ENCODE measurements at regions not wholly inside any gene's neighbourhood (a gene's known extent, or its start where the extent isn't known, plus 50 kb on each side); places are given as distances from the start of the nearest gene placed in this dataset.
"Not testable (repeated sequence)": the region's sequence is repeated elsewhere in the genome, so short reads cannot be mapped to it uniquely, and the experiment has no call there.

GRCh38 chr1:234893725-234894630, 234.7 kb downstream of the TOMM20 start:
- Histone ChIP-seq H3K4me3 (ENCODE audit: low read depth, low read length) (no peak overlapping the region), H3K27me3 (ENCODE audit: control insufficient read depth, insufficient read depth, low read length) (no peaks in the 10 kb centered on the region), H3K36me3 (ENCODE audit: control insufficient read depth, insufficient read depth, low read length) (no peaks in the 10 kb centered on the region)
- ChIA-PET CTCF (interaction anchor here (0.8 kb wide), 1 partner anchor 25 kb away, joined by 3 read pairs; no protein-coding TSS in a partner anchor), POLR2A (no interaction called here)
- no peak for DNase-seq (ENCODE audit: low read depth)
- TF ChIP-seq CTCF (IDR thresholded peaks at IDR 0.05; ENCODE audit: insufficient read depth, low read depth, low read length) = no peak

GRCh38 chr1:234893359-234893724, 235.3 kb downstream of the TOMM20 start:
- DNase-seq (ENCODE audit: low read depth) = no peak
- POLR2A ChIA-PET = no interaction called here
- Histone ChIP-seq H3K27me3 (ENCODE audit: control insufficient read depth, insufficient read depth, low read length) (no peaks in the 10 kb centered on the region), H3K36me3 (ENCODE audit: control insufficient read depth, insufficient read depth, low read length) (no peaks in the 10 kb centered on the region), H3K4me3 (ENCODE audit: low read depth, low read length) (no peak overlapping the region)
- CTCF ChIA-PET = no interaction called here
- TF ChIP-seq CTCF (IDR thresholded peaks at IDR 0.05; ENCODE audit: insufficient read depth, low read depth, low read length) = no peak

GRCh38 chr1:234892642-234893041, 236.0 kb downstream of the TOMM20 start:
- CTCF ChIA-PET = no interaction called here
- POLR2A ChIA-PET = no interaction called here

GRCh38 chr1:234891427-234891826, 237.2 kb downstream of the TOMM20 start:
- no peak for TF ChIP-seq CTCF (IDR thresholded peaks at IDR 0.05; ENCODE audit: insufficient read depth, low read depth, low read length)
- Histone ChIP-seq H3K4me3 (ENCODE audit: low read depth, low read length) (no peak overlapping the region), H3K36me3 (ENCODE audit: control insufficient read depth, insufficient read depth, low read length) (no peaks in the 10 kb centered on the region), H3K27me3 (ENCODE audit: control insufficient read depth, insufficient read depth, low read length) (no peaks in the 10 kb centered on the region)
- ChIA-PET POLR2A (no interaction called here), CTCF (interaction anchor here (0.5 to 0.9 kb wide), 3 partner anchors 16 to 357 kb away, joined by 3 to 4 read pairs (median 3); no protein-coding TSS in a partner anchor)
- no peak for DNase-seq (ENCODE audit: low read depth)

More at GRCh38 chr1:234892642-234893041, 236.0 kb downstream of the TOMM20 start:
- H3K4me3 ChIP-seq (ENCODE audit: low read depth, low read length) = no peak overlapping the region
- no peaks in the 10 kb centered on the region for H3K36me3 ChIP-seq (ENCODE audit: control insufficient read depth, insufficient read depth, low read length)
- no peak for TF ChIP-seq CTCF (IDR thresholded peaks at IDR 0.05; ENCODE audit: insufficient read depth, low read depth, low read length)
- no peak for DNase-seq (ENCODE audit: low read depth)
- no peaks in the 10 kb centered on the region for H3K27me3 ChIP-seq (ENCODE audit: control insufficient read depth, insufficient read depth, low read length)

GRCh38 chr1:234889643-234890042, 239.0 kb downstream of the TOMM20 start:
- Histone ChIP-seq H3K4me3 (ENCODE audit: low read depth, low read length) (no peak overlapping the region), H3K36me3 (ENCODE audit: control insufficient read depth, insufficient read depth, low read length) (no peaks in the 10 kb centered on the region), H3K27me3 (ENCODE audit: control insufficient read depth, insufficient read depth, low read length) (no peaks in the 10 kb centered on the region)
- DNase-seq (ENCODE audit: low read depth) = no peak
- ChIA-PET CTCF (no interaction called here), POLR2A (no interaction called here)
- no peak for TF ChIP-seq CTCF (IDR thresholded peaks at IDR 0.05; ENCODE audit: insufficient read depth, low read depth, low read length)

GRCh38 chr1:234888247-234888646, 240.4 kb downstream of the TOMM20 start:
- DNase-seq (ENCODE audit: low read depth); H3K36me3 ChIP-seq (ENCODE audit: control insufficient read depth, insufficient read depth, low read length); H3K27me3 ChIP-seq (ENCODE audit: control insufficient read depth, insufficient read depth, low read length); POLR2A ChIA-PET; H3K4me3 ChIP-seq (ENCODE audit: low read depth, low read length): not testable (repeated sequence)
- CTCF ChIA-PET = interaction anchor here (0.7 kb wide), 1 partner anchor 203 kb away, joined by 3 read pairs; no protein-coding TSS in a partner anchor

Measured in BJ (cell line).